SK-N-SH (cell line): ENCODE measurements at regions not wholly inside any gene's neighbourhood (a gene's known extent, or its start where the extent isn't known, plus 50 kb on each side); places are given as distances from the start of the nearest gene placed in this dataset.

Experiments used
- EP300 ChIP-seq, 2 experiments: IDR thresholded peaks; 2 replicates each; pipeline versions ENCODE4 v1.4.0 to v1.6.1; 2012; ENCODE audit warnings: borderline replicate concordance in 1 of 2, low read depth in 1 of 2, low read length in 1 of 2
- TF ChIP-seq, protein P1 (sequence below): fragments of 200-600 bp; sonication (generic); IDR thresholded peaks from 2 replicates; pipeline ENCODE4 v1.6.1; 2017; ENCODE audit warnings: antibody characterized with exemption, mild to moderate bottlenecking, moderate library complexity

DNA sequence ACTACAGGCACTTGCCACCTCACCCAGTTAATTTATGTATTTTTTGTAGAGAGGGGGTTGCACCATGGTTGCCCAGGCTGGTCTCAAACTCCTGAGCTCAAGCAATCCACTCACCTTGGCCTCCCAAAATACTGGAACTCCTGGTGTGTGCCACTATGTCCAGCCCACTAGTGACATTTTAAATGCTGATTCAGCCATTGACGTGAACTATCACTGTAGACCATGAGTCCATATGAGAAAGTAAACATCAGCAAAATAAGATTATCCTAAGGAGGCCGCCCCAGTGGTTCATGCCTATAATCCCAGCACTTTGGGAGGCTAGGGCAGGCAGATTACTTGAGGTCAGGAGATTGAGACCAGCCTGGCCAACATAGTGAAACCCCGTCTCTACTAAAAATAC lies 488.1 kb upstream of the EDIL3 start:
- no peak for TF ChIP-seq EP300 (IDR thresholded peaks at IDR 0.05; ENCODE audit: borderline replicate concordance in 1 of 2, low read depth in 1 of 2, low read length in 1 of 2)
- TF ChIP-seq, protein P1, sequence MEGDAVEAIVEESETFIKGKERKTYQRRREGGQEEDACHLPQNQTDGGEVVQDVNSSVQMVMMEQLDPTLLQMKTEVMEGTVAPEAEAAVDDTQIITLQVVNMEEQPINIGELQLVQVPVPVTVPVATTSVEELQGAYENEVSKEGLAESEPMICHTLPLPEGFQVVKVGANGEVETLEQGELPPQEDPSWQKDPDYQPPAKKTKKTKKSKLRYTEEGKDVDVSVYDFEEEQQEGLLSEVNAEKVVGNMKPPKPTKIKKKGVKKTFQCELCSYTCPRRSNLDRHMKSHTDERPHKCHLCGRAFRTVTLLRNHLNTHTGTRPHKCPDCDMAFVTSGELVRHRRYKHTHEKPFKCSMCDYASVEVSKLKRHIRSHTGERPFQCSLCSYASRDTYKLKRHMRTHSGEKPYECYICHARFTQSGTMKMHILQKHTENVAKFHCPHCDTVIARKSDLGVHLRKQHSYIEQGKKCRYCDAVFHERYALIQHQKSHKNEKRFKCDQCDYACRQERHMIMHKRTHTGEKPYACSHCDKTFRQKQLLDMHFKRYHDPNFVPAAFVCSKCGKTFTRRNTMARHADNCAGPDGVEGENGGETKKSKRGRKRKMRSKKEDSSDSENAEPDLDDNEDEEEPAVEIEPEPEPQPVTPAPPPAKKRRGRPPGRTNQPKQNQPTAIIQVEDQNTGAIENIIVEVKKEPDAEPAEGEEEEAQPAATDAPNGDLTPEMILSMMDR: no peak
